ENCODE measurements at regions not wholly inside any gene's neighbourhood (a gene's known extent, or its start where the extent isn't known, plus 50 kb on each side); places are given as distances from the start of the nearest gene placed in this dataset.

DNA sequence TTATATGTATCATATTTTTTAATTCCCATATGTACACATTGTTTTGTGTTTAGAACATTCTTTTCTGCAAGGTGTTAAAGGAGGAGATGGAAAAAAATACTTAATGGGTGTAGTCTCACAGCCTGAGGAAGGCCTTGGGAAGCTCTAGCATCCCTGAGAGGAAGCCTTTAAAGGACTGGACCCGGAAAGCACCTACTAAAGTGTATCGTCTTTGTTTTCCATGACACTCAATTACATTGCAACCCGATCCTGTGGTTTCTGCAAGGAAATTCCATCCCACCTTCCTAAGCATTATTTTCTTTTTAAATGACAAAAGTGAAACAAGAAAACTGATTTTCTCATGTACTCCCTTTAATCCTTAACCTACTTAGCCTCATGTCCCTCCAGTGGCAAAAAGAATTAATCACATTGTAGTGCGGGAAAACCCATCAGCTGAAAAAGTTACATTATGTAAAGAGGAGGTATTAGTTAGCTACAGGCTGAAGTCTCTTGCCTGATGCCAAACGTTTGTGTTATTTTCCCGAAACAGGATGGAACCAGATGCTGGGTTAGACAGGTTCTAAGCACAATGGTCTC lies 147.8 kb upstream of the CPSF6 start:
- Histone ChIP-seq H3T11ph (ENCODE audit: low read length) (no peak overlapping the region), H3K14ac (ENCODE audit: insufficient read depth, low read length) (no peak overlapping the region), H3K9ac (ENCODE audit: extremely low read depth, insufficient read length, low read length) (no peak overlapping the region), H2BK20ac (ENCODE audit: low read depth, low read length, poor library complexity, severe bottlenecking) (no peak overlapping the region), H3K9me3 (ENCODE audit: control insufficient read depth, low read depth, low read length) (no peaks in the 10 kb centered on the region), H2AFZ (ENCODE audit: low read length) (no peak overlapping the region), H4K91ac (ENCODE audit: insufficient read length, low read depth, low read length) (no peak overlapping the region), H4K8ac (replicated peaks; ENCODE audit: insufficient read length, low read depth, low read length) (no peak overlapping the region), H3K79me2 (ENCODE audit: insufficient read depth, low read length) (no peaks in the 10 kb centered on the region), H3K23ac (ENCODE audit: insufficient read length, low read depth, low read length) (no peak overlapping the region), H4K5ac (ENCODE audit: insufficient read length, low read depth, low read length) (no peak overlapping the region), H3K79me1 (ENCODE audit: insufficient read depth, low read depth, low read length, poor library complexity, severe bottlenecking) (no peaks in the 10 kb centered on the region), H2BK15ac (ENCODE audit: low read depth, low read length) (no peak overlapping the region), H3K27ac (ENCODE audit: insufficient read length, low read depth, low read length) (no peak overlapping the region), H3K56ac (ENCODE audit: insufficient read length, low read depth, low read length) (no peak overlapping the region), H3K27me3 (ENCODE audit: insufficient read depth, low read length) (no peaks in the 10 kb centered on the region), H3K4me2 (ENCODE audit: insufficient read depth, insufficient read length, low read length) (no peak overlapping the region), H2BK5ac (ENCODE audit: insufficient read length, low read length) (no peak overlapping the region), H2BK12ac (ENCODE audit: insufficient read length, low read depth, low read length) (no peak overlapping the region), H3K4me1 (ENCODE audit: insufficient read depth, low read length) (peaks cover 6% of the 10 kb centered on the region; the same call in 1 of the 2 replicates), H3K23me2 (ENCODE audit: insufficient read length, low read depth, low read length, poor library complexity, severe bottlenecking) (peaks cover 2% of the 10 kb centered on the region), H3K18ac (ENCODE audit: insufficient read length, low read depth, low read length) (peak overlapping the region; percentile 34), H2BK120ac (ENCODE audit: low read depth, low read length, poor library complexity, severe bottlenecking) (no peak overlapping the region), H2AK5ac (ENCODE audit: insufficient read length, low read length) (no peak overlapping the region), H4K20me1 (ENCODE audit: control insufficient read depth, insufficient read depth, insufficient read length) (no peaks in the 10 kb centered on the region), H3K4ac (ENCODE audit: low read depth, low read length) (no peak overlapping the region)
- H3K27me3 Mint-ChIP-seq (ENCODE audit: low read depth) = no peaks in the 10 kb centered on the region; the same call in 1 of the 2 replicates
- H3K36me3 Mint-ChIP-seq (ENCODE audit: insufficient read depth in 1 of 3, low read depth in 3 of 3) = no peaks in the 10 kb centered on the region
- no peak for DNase-seq
- whole genome bisulfite sequencing (ENCODE audit: extremely low coverage, insufficient read length, low lambda C conversion rate) = no CpG with 5 or more reads among the region's 6 CpGs
- no peak overlapping the region for H3K4me3 Mint-ChIP-seq
- TF ChIP-seq, protein P1, sequence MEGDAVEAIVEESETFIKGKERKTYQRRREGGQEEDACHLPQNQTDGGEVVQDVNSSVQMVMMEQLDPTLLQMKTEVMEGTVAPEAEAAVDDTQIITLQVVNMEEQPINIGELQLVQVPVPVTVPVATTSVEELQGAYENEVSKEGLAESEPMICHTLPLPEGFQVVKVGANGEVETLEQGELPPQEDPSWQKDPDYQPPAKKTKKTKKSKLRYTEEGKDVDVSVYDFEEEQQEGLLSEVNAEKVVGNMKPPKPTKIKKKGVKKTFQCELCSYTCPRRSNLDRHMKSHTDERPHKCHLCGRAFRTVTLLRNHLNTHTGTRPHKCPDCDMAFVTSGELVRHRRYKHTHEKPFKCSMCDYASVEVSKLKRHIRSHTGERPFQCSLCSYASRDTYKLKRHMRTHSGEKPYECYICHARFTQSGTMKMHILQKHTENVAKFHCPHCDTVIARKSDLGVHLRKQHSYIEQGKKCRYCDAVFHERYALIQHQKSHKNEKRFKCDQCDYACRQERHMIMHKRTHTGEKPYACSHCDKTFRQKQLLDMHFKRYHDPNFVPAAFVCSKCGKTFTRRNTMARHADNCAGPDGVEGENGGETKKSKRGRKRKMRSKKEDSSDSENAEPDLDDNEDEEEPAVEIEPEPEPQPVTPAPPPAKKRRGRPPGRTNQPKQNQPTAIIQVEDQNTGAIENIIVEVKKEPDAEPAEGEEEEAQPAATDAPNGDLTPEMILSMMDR (conservative IDR thresholded peaks at IDR 0.05) = 0 out of 3 replicates have a peak, but pooled peaks have one; percentile 18
- H3K27ac Mint-ChIP-seq = no peak overlapping the region
- peaks cover 20 to 22% of the 10 kb centered on the region in 2 experiments for H3K4me1 Mint-ChIP-seq
- H3K9me3 Mint-ChIP-seq = no peaks in the 10 kb centered on the region
